OCI-LY7 (cell line): ENCODE measurements at regions not wholly inside any gene's neighbourhood (a gene's known extent, or its start where the extent isn't known, plus 50 kb on each side); places are given as distances from the start of the nearest gene placed in this dataset.

Source experiments
- BruUV-seq: library from RNA; stranded (reverse); fragments of 400-500 nt; replicated peaks from 2 replicates; lab custom pipeline; 2021; lab: Mats Ljungman, UMichigan
- CTCF ChIA-PET: fragments of 300-600 bp; sonication (Branson Sonifier 250); formaldehyde crosslinking; loops from one replicate; lab custom pipeline; 2022; ENCODE audit warnings: antibody characterized with exemption; ENCODE audit not compliant: unreplicated experiment; lab: Charles Lee
- POLR2A ChIA-PET: fragments of 300-600 bp; sonication (Branson Sonifier 250); formaldehyde crosslinking; loops from one replicate; lab custom pipeline; 2022; ENCODE audit warnings: antibody characterized with exemption; lab: Charles Lee
- DNase-seq: peaks from one replicate; pipeline ENCODE4 v3.0.0-alpha.2; 2015; ENCODE audit warnings: low spot score
- H2AFZ ChIP-seq: fragments of 200-600 bp; sonication (generic), shearing (Covaris generic); 2 replicates; pipeline ENCODE4 v1.6.1; 2014; ENCODE audit warnings: mild to moderate bottlenecking, antibody characterized with exemption, low read length, moderate library complexity
- H3K27ac ChIP-seq: fragments of 200-600 bp; sonication (generic); 2 replicates; pipeline ENCODE4 v1.5.1; 2014; ENCODE audit warnings: mixed run types, low read depth, mild to moderate bottlenecking, moderate library complexity, low read length, inconsistent platforms; ENCODE audit not compliant: poor library complexity, severe bottlenecking
- H3K36me3 ChIP-seq: fragments of 200-600 bp; sonication (generic); 2 replicates; pipeline ENCODE4 v1.6.1; 2014; ENCODE audit warnings: mild to moderate bottlenecking, antibody characterized with exemption, low read length, moderate library complexity, mixed read lengths; ENCODE audit not compliant: insufficient read depth
- H3K4me1 ChIP-seq: fragments of 200-600 bp; sonication (generic); 2 replicates; pipeline ENCODE4 v1.5.1; 2014; ENCODE audit warnings: mild to moderate bottlenecking, low read length; ENCODE audit not compliant: insufficient read depth, poor library complexity, severe bottlenecking
- H3K4me2 ChIP-seq: fragments of 200-600 bp; sonication (generic); 2 replicates; pipeline ENCODE4 v1.6.1; 2014; ENCODE audit warnings: mild to moderate bottlenecking, low read length
- H3K4me3 ChIP-seq: fragments of 200-600 bp; sonication (generic); 2 replicates; pipeline ENCODE4 v1.5.1; 2014; ENCODE audit warnings: mild to moderate bottlenecking, low read depth, low read length; ENCODE audit not compliant: poor library complexity, severe bottlenecking
- H3K79me2 ChIP-seq: fragments of 200-600 bp; sonication (generic); 2 replicates; pipeline ENCODE4 v1.6.1; 2016; ENCODE audit warnings: low read depth, mild to moderate bottlenecking, low read length, moderate library complexity, mixed read lengths; ENCODE audit not compliant: insufficient read depth
- H3K9me2 ChIP-seq: fragments of 200-600 bp; sonication (generic); 2 replicates; pipeline ENCODE4 v1.6.1; 2016; ENCODE audit warnings: mild to moderate bottlenecking, low read length, mixed read lengths; ENCODE audit not compliant: insufficient read depth
- H3K9me3 ChIP-seq: fragments of 200-600 bp; sonication (generic); 2 replicates; pipeline ENCODE4 v1.6.1; 2014; ENCODE audit warnings: mild to moderate bottlenecking, mixed run types, low read length, mixed read lengths
- H4K20me1 ChIP-seq: fragments of 200-600 bp; sonication (generic); 2 replicates; pipeline ENCODE4 v1.6.1; 2014; ENCODE audit warnings: mild to moderate bottlenecking, antibody characterized with exemption, low read length, moderate library complexity, mixed read lengths; ENCODE audit not compliant: insufficient read depth
- EZH2phosphoT487 ChIP-seq: fragments of 200-600 bp; sonication (generic); IDR thresholded peaks from 2 replicates; pipeline ENCODE4 v1.6.1; 2018; ENCODE audit warnings: low read depth, borderline replicate concordance, mild to moderate bottlenecking, mixed run types, antibody characterized with exemption, low read length, moderate library complexity, mixed read lengths
- intact Hi-C: fragments of 100-400 bp; cut with micrococcal nuclease; formaldehyde crosslinking; loops from one replicate; pipeline ENCODE4 v1.10.0; 2022; ENCODE audit not compliant: unreplicated experiment
- TF ChIP-seq, protein P1 (sequence below): fragments of 200-600 bp; sonication (generic); conservative IDR thresholded peaks from 2 replicates; pipeline ENCODE4 v1.5.1; 2014; ENCODE audit warnings: mild to moderate bottlenecking, antibody characterized with exemption, low read length, moderate library complexity, mixed read lengths

DNA sequence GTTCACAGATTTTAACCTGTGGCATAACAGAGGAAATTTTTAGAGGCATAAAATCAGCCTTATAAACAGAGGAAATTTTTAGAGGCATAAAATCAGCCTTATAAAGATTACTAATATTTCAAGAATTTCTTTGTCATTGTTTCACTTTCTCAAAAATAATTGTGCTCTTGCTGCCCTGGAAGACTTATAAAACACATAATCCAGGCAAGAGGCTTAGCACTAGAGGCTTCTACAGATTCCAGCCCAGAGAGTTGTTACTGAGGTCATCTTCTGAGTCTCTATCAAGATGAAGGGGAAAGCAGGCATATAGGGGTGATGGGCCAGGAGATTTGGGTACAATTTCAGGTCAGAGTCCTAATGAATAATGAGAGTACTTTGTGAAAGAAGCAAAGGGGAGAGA lies 85.7 kb downstream of the RFPL4B start:
- ChIA-PET CTCF (no interaction called here), POLR2A (no interaction called here)
- H4K20me1 ChIP-seq: no peaks in the 10 kb centered on the region
- H3K4me1 ChIP-seq: no peaks in the 10 kb centered on the region
- no peaks in the 10 kb centered on the region for H3K9me3 ChIP-seq
- H3K4me2 ChIP-seq: no peak overlapping the region
- no peak for DNase-seq
- no peak overlapping the region for H3K4me3 ChIP-seq
- intact Hi-C loops: no loop called here
- no peaks in the 10 kb centered on the region for H3K79me2 ChIP-seq
- no peaks in the 10 kb centered on the region for H3K9me2 ChIP-seq
- BruUV-seq: no TSS peak
- no peaks in the 10 kb centered on the region for H3K36me3 ChIP-seq
- no peak overlapping the region for H2AFZ ChIP-seq
- no peak overlapping the region for H3K27ac ChIP-seq
- TF ChIP-seq, protein P1, sequence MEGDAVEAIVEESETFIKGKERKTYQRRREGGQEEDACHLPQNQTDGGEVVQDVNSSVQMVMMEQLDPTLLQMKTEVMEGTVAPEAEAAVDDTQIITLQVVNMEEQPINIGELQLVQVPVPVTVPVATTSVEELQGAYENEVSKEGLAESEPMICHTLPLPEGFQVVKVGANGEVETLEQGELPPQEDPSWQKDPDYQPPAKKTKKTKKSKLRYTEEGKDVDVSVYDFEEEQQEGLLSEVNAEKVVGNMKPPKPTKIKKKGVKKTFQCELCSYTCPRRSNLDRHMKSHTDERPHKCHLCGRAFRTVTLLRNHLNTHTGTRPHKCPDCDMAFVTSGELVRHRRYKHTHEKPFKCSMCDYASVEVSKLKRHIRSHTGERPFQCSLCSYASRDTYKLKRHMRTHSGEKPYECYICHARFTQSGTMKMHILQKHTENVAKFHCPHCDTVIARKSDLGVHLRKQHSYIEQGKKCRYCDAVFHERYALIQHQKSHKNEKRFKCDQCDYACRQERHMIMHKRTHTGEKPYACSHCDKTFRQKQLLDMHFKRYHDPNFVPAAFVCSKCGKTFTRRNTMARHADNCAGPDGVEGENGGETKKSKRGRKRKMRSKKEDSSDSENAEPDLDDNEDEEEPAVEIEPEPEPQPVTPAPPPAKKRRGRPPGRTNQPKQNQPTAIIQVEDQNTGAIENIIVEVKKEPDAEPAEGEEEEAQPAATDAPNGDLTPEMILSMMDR: no peak
- no peak for TF ChIP-seq EZH2phosphoT487

- TF ChIP-seq EZH2phosphoT487: no peak
- TF ChIP-seq, protein P1: no peak
- H3K9me3 ChIP-seq: no peaks in the 10 kb centered on the region
- no peak overlapping the region for H2AFZ ChIP-seq
- H3K9me2 ChIP-seq: no peaks in the 10 kb centered on the region
- no peaks in the 10 kb centered on the region for H4K20me1 ChIP-seq
- no TSS peak for BruUV-seq
- H3K4me2 ChIP-seq: no peak overlapping the region
- H3K79me2 ChIP-seq: no peaks in the 10 kb centered on the region
- CTCF ChIA-PET: no interaction called here
- H3K36me3 ChIP-seq: no peaks in the 10 kb centered on the region
- intact Hi-C loops: no loop called here
- H3K4me1 ChIP-seq: no peaks in the 10 kb centered on the region
- H3K27ac ChIP-seq: no peak overlapping the region
- POLR2A ChIA-PET: no interaction called here
- H3K4me3 ChIP-seq: no peak overlapping the region
- DNase-seq: no peak
Measured at GRCh38 chr6:112433457-112433856, 86.3 kb downstream of the RFPL4B start.

DNA sequence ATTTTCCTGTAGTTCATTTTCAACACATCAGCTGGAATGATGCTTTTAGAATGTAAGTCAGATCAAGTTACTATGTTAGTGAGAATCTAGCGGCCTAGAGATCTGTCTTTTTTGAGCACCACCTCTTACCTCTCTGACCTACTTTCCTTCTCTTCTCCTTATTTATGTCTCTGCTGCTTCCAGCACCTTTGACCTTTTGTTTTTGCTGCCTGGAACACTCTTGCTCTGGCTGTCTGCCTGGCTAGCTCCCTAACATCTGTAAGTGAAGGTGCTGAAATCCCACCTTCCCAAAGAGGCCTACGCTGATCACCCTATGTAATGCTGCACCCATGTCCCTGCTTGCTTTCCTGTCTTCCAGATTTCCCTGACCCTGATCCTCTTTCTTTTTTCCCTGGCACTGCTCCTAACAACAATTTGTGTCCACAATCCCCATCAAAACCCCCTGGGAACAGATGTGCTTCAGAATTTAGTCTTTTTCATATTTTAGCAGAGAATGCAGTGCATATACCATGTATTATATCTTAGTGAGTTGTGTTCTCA lies 87.8 kb downstream of the RFPL4B start:
- CTCF ChIA-PET: no interaction called here
- intact Hi-C loops: no loop called here
- Histone ChIP-seq H2AFZ (no peak overlapping the region), H3K27ac (no peak overlapping the region), H4K20me1 (no peaks in the 10 kb centered on the region), H3K9me2 (no peaks in the 10 kb centered on the region), H3K36me3 (no peaks in the 10 kb centered on the region), H3K4me1 (no peaks in the 10 kb centered on the region), H3K4me3 (no peak overlapping the region), H3K9me3 (no peaks in the 10 kb centered on the region), H3K79me2 (no peaks in the 10 kb centered on the region), H3K4me2 (no peak overlapping the region)
- POLR2A ChIA-PET: interaction anchor here (0.6 kb wide), 1 partner anchor 902 kb away, joined by 5 read pairs; no protein-coding TSS in a partner anchor
- TF ChIP-seq, protein P1: no peak
- TF ChIP-seq EZH2phosphoT487: no peak
- BruUV-seq: no TSS peak
- DNase-seq: no peak
